ENCODE measurements at regions not wholly inside any gene's neighbourhood (a gene's known extent, or its start where the extent isn't known, plus 50 kb on each side); places are given as distances from the start of the nearest gene placed in this dataset.

DNA sequence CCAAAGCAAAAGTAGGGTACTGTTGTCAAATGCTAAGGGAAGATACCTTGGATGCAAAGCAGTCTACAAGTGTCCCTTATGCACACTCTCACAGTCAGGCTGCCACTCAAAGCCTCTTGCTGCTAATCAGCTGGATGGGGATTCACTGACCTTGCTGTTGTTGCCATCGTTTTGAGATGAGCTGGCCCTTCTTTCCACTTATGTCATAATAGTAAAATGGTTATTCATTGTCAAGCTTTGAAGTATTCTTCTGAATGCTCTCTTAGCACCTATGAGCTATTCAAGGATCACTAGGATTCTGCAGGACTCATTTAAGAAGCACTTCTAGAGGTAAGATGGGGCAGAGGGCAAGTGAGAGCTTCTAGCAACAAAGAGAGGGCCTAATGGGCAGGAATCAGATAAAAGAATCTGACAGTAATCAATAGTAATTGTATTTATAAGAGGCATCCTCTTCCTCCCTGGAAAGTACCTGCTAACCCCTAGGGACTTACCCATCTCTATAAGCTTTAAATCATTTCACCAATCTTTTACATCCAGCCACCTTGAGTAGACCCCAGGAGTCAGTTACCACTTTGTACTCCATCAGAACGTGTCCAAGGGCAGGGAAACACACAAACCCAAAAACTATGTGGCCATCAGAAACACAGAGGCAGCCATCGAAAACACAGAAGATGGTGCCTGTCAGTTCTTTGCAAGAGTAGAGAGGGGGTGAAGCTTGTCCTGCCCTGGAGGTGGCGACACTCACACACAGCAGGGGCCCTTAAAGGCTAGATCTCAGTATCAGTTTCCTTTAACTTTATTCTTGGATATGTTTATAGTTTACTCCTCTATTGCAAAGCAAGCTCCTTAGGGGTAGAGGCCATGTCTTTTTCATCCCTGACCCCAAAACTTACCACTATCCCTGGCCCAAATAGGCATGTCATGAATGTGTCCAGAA is 103.7 kb upstream of the NFIA start:
- DNase-seq, result peak; percentile 28
- H3K4me3 ChIP-seq (ENCODE audit: low read depth, low read length), result no peak overlapping the region
- no peaks in the 10 kb centered on the region for H3K4me1 ChIP-seq
- TF ChIP-seq, protein P1, sequence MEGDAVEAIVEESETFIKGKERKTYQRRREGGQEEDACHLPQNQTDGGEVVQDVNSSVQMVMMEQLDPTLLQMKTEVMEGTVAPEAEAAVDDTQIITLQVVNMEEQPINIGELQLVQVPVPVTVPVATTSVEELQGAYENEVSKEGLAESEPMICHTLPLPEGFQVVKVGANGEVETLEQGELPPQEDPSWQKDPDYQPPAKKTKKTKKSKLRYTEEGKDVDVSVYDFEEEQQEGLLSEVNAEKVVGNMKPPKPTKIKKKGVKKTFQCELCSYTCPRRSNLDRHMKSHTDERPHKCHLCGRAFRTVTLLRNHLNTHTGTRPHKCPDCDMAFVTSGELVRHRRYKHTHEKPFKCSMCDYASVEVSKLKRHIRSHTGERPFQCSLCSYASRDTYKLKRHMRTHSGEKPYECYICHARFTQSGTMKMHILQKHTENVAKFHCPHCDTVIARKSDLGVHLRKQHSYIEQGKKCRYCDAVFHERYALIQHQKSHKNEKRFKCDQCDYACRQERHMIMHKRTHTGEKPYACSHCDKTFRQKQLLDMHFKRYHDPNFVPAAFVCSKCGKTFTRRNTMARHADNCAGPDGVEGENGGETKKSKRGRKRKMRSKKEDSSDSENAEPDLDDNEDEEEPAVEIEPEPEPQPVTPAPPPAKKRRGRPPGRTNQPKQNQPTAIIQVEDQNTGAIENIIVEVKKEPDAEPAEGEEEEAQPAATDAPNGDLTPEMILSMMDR (IDR thresholded peaks at IDR 0.05; ENCODE audit: low read depth, low read length), result peak; percentile 63
- H3K36me3 ChIP-seq, result no peaks in the 10 kb centered on the region
- H3K27me3 ChIP-seq, result no peaks in the 10 kb centered on the region
- no peaks in the 10 kb centered on the region for H3K9me3 ChIP-seq

DNA sequence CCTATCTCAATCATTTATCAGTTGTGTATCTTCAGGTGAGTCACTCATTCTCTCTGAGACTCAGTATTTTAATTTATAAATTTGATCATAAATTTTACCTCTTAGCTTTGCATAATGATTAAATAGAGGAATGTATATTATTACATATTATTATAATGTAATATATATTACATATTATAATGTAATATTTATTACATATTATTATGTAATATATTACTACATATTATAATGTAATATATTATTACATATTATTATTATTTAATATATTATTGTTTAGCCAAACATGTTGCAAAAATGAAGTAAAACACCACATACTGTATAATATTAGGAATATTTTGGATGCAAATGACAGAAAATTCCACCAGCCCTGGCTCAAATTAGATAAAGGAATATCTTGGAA is 104.7 kb upstream of the NFIA start:
- H3K4me3 ChIP-seq (ENCODE audit: low read depth, low read length), result no peak overlapping the region
- H3K27me3 ChIP-seq, result no peaks in the 10 kb centered on the region
- no peak for DNase-seq

DNA sequence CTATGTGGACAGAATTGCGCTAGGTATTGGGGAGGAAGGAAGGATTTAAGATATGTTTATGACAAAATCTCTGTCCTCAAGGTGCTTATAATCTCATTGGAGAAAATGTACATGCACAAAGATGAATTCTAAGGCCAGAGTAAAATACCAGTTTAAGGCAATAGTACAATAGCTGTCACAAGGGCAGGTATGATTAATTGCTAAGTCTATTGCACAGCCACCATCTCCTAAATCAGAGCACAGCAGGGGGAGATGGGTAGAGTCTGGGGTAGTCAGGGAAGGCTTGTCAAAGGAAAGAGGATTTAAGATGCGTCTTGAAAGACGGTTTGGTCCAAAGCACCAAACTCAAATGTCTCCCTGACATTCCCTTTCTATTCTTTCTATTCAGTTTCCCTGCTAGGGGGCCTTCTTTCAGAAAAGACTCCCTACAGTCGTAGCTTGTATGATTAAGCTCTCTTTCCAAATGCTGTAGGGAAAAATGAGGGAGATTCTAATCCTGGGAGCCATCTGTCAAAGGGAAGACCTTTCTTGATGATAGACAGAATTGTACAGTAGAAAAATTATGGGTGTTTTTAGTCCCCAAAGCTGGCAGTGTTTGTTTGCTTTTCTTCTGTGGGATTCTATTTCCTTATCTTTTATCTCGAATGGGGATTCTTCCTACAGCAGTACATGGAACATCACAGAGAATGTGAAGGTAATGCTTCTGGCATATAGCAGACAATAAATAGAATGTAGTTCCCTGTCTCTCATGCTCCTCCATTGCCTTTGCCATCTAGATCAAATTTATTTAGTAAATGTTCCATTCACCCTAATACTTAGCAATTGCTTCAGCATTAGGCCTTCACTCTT is 107.6 kb upstream of the NFIA start:
- no peak for DNase-seq
- Histone ChIP-seq H3K9me3 (no peaks in the 10 kb centered on the region), H3K4me1 (peaks cover 6% of the 10 kb centered on the region; the same call in 1 of the 2 replicates), H3K27me3 (no peaks in the 10 kb centered on the region), H3K4me3 (ENCODE audit: low read depth, low read length) (no peak overlapping the region), H3K36me3 (no peaks in the 10 kb centered on the region)
- TF ChIP-seq, protein P1 (IDR thresholded peaks at IDR 0.05; ENCODE audit: low read depth, low read length), result no peak

More for the DNA sequence above, 104.7 kb upstream of the NFIA start:
- Histone ChIP-seq H3K36me3 (no peaks in the 10 kb centered on the region), H3K4me1 (no peaks in the 10 kb centered on the region), H3K9me3 (no peaks in the 10 kb centered on the region)
- TF ChIP-seq, protein P1 (IDR thresholded peaks at IDR 0.05; ENCODE audit: low read depth, low read length), result no peak

DNA sequence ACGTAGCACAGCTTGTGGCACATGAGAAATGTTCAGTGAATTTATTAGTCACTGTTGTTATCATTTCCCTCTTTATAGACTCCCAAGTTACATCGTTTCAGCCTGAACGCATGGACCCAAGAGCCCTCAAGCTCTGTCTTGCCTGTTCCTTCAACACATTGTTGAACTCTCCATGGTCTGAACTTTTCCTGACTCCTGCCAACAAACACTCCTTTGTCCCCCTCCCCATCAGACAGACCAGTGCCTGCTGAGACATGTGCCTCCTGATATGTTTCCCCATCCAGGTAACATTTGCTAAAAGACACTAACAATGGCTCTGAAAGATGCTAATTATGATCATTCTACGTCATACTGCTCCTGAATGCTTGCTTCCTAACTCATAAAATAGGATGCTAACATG is 108.7 kb upstream of the NFIA start:
- Histone ChIP-seq H3K27me3 (no peaks in the 10 kb centered on the region), H3K9me3 (no peaks in the 10 kb centered on the region), H3K36me3 (no peaks in the 10 kb centered on the region), H3K4me3 (ENCODE audit: low read depth, low read length) (no peak overlapping the region), H3K4me1 (peaks cover 6% of the 10 kb centered on the region; the same call in 1 of the 2 replicates)
- TF ChIP-seq, protein P1 (IDR thresholded peaks at IDR 0.05; ENCODE audit: low read depth, low read length), result no peak
- no peak for DNase-seq

DNA sequence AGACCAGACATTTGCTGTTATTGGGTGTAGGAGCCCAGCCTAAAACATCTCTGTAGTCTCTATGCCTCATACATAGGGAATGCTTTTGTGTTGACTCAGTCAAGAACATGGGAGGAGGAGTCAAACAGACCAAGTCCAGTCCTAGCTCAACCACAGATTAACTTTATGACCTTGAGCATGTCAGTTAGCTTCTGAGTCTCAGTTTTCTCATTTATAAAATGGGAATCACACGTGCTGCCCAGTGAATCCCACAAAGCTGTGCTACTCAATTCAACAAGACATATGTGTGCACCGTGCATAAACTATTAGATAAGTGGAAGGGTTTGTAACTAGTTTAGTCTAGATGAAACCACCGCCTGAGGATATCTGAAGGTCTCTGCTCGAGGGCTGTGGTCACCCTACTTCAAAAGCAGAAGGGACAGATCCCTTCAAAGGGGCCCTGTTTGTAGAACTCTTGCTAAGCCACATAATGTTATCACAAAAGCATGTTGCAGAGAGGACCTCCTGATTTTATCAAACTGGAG is 109.5 kb upstream of the NFIA start:
- Histone ChIP-seq H3K4me3 (ENCODE audit: low read depth, low read length) (no peak overlapping the region), H3K27me3 (no peaks in the 10 kb centered on the region), H3K36me3 (no peaks in the 10 kb centered on the region), H3K4me1 (peaks cover 6% of the 10 kb centered on the region; the same call in 1 of the 2 replicates), H3K9me3 (no peaks in the 10 kb centered on the region)
- no peak for DNase-seq
- TF ChIP-seq, protein P1 (IDR thresholded peaks at IDR 0.05; ENCODE audit: low read depth, low read length), result no peak
